ENCODE measurements at regions not wholly inside any gene's neighbourhood (a gene's known extent, or its start where the extent isn't known, plus 50 kb on each side); places are given as distances from the start of the nearest gene placed in this dataset.

- no TSS peak for BruUV-seq (replicated peaks)
- DNase-seq: no peak
- intact Hi-C loops (cut with micrococcal nuclease; ENCODE audit: unreplicated experiment): no loop called here
- POLR2A ChIA-PET: no interaction called here
- Histone ChIP-seq H3K9me3 (peaks cover 8% of the 10 kb centered on the region; the same call in 1 of the 2 replicates), H3K4me1 (no peaks in the 10 kb centered on the region), H3K36me3 (ENCODE audit: control insufficient read depth, insufficient read depth, low read length) (no peaks in the 10 kb centered on the region), H3K4me3 (ENCODE audit: low read depth, low read length) (no peak overlapping the region), H3K27me3 (replicated peaks; ENCODE audit: control insufficient read depth, insufficient read depth, low read length) (no peaks in the 10 kb centered on the region)
- Mint-ChIP-seq H3K27me3 (ENCODE audit: insufficient read depth, unreplicated experiment) (peaks cover 28% of the 10 kb centered on the region), H3K4me1 (ENCODE audit: low read depth, unreplicated experiment) (no peaks in the 10 kb centered on the region), H3K36me3 (ENCODE audit: insufficient read depth, unreplicated experiment) (no peaks in the 10 kb centered on the region), H3K9me3 (ENCODE audit: unreplicated experiment) (peaks cover 17% of the 10 kb centered on the region), H3K4me3 (ENCODE audit: unreplicated experiment) (no peak overlapping the region), H3K27ac (ENCODE audit: unreplicated experiment) (no peak overlapping the region)
- TF ChIP-seq CTCF (IDR thresholded peaks at IDR 0.05; ENCODE audit: insufficient read depth in 1 of 2, low read depth in 1 of 2, low read length in 1 of 2, severe bottlenecking in 1 of 2, unreplicated experiment in 1 of 2): no peak
- CTCF ChIA-PET: no interaction called here
Measured at GRCh38 chr16:86357950-86358349, 152.4 kb upstream of the FOXF1 start.

DNA sequence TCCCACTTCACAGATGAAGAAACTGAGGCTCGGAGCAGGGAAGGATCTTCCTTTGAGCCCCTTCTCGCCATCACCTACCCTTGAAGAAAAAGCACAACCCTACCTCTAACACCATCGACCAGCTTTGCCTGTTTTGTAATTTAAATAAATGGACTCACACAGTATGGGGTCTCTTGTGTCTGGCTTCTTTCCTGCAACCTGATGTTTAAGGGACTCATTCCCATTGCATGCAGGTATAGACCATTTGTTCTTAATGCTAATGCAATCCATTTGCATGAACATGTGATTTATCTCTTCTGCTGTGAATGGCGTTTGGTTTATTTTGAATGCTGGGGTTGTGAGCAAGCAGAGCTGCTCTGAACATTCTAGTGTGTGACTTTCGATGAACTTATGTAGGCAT, 150.8 kb upstream of the FOXF1 start:
- ChIA-PET CTCF (no interaction called here), POLR2A (no interaction called here)
- H3K4me1 ChIP-seq: no peaks in the 10 kb centered on the region
- no peaks in the 10 kb centered on the region for H3K36me3 ChIP-seq (ENCODE audit: control insufficient read depth, insufficient read depth, low read length)
- no peaks in the 10 kb centered on the region for H3K27me3 ChIP-seq (replicated peaks; ENCODE audit: control insufficient read depth, insufficient read depth, low read length)
- H3K27me3 Mint-ChIP-seq (ENCODE audit: insufficient read depth, unreplicated experiment): peaks cover 28% of the 10 kb centered on the region
- H3K9me3 ChIP-seq: peaks cover 8% of the 10 kb centered on the region; the same call in 1 of the 2 replicates
- H3K36me3 Mint-ChIP-seq (ENCODE audit: insufficient read depth, unreplicated experiment): no peaks in the 10 kb centered on the region
- H3K4me3 ChIP-seq (ENCODE audit: low read depth, low read length): no peak overlapping the region
- no peak for TF ChIP-seq CTCF (IDR thresholded peaks at IDR 0.05; ENCODE audit: insufficient read depth in 1 of 2, low read depth in 1 of 2, low read length in 1 of 2, severe bottlenecking in 1 of 2, unreplicated experiment in 1 of 2)
- BruUV-seq (replicated peaks): no TSS peak
- H3K4me3 Mint-ChIP-seq (ENCODE audit: unreplicated experiment): no peak overlapping the region
- intact Hi-C loops (cut with micrococcal nuclease; ENCODE audit: unreplicated experiment): no loop called here
- no peak for DNase-seq
- no peaks in the 10 kb centered on the region for H3K4me1 Mint-ChIP-seq (ENCODE audit: low read depth, unreplicated experiment)
- H3K9me3 Mint-ChIP-seq (ENCODE audit: unreplicated experiment): peaks cover 17% of the 10 kb centered on the region
- no peak overlapping the region for H3K27ac Mint-ChIP-seq (ENCODE audit: unreplicated experiment)

GRCh38 chr16:86362155-86362849, 148.0 kb upstream of the FOXF1 start:
- H3K9me3 ChIP-seq: no peaks in the 10 kb centered on the region
- ChIA-PET POLR2A (no interaction called here), CTCF (no interaction called here)
- no TSS peak for BruUV-seq (replicated peaks)
- intact Hi-C loops (cut with micrococcal nuclease; ENCODE audit: unreplicated experiment): no loop called here
- no peaks in the 10 kb centered on the region for H3K36me3 ChIP-seq (ENCODE audit: control insufficient read depth, insufficient read depth, low read length)
- H3K4me1 ChIP-seq: no peaks in the 10 kb centered on the region
- no peak for DNase-seq
- no peak overlapping the region for H3K4me3 Mint-ChIP-seq (ENCODE audit: unreplicated experiment)
- H3K36me3 Mint-ChIP-seq (ENCODE audit: insufficient read depth, unreplicated experiment): no peaks in the 10 kb centered on the region
- no peak overlapping the region for H3K4me3 ChIP-seq (ENCODE audit: low read depth, low read length)
- TF ChIP-seq CTCF (IDR thresholded peaks at IDR 0.05; ENCODE audit: insufficient read depth in 1 of 2, low read depth in 1 of 2, low read length in 1 of 2, severe bottlenecking in 1 of 2, unreplicated experiment in 1 of 2): no peak
- H3K9me3 Mint-ChIP-seq (ENCODE audit: unreplicated experiment): no peaks in the 10 kb centered on the region
- peaks cover 41% of the 10 kb centered on the region for H3K27me3 Mint-ChIP-seq (ENCODE audit: insufficient read depth, unreplicated experiment)
- H3K27me3 ChIP-seq (replicated peaks; ENCODE audit: control insufficient read depth, insufficient read depth, low read length): no peaks in the 10 kb centered on the region; the same call in 1 of the 2 replicates
- no peaks in the 10 kb centered on the region for H3K4me1 Mint-ChIP-seq (ENCODE audit: low read depth, unreplicated experiment)
- H3K27ac Mint-ChIP-seq (ENCODE audit: unreplicated experiment): no peak overlapping the region
